ENCODE measurements at regions not wholly inside any gene's neighbourhood (a gene's known extent, or its start where the extent isn't known, plus 50 kb on each side); places are given as distances from the start of the nearest gene placed in this dataset.

GRCh38 chr5:68557162-68557936, 341.8 kb downstream of the PIK3R1 start:
- Histone ChIP-seq H3K4me3 (ENCODE audit: low read depth, low read length) (no peak overlapping the region), H3K36me3 (ENCODE audit: control insufficient read depth, insufficient read depth, low read length) (no peaks in the 10 kb centered on the region), H3K27me3 (ENCODE audit: control insufficient read depth, insufficient read depth, low read length) (no peaks in the 10 kb centered on the region)
- DNase-seq (ENCODE audit: low read depth) = peak; percentile 51
- CTCF ChIA-PET = interaction anchor here (0.5 kb wide), 1 partner anchor 26 kb away, joined by 3 read pairs; no protein-coding TSS in a partner anchor
- POLR2A ChIA-PET = interaction anchor here (1.0 kb wide), 1 partner anchor 10 kb away, joined by 3 read pairs; no protein-coding TSS in a partner anchor
- TF ChIP-seq CTCF (IDR thresholded peaks at IDR 0.05; ENCODE audit: insufficient read depth, low read depth, low read length) = no peak

DNA sequence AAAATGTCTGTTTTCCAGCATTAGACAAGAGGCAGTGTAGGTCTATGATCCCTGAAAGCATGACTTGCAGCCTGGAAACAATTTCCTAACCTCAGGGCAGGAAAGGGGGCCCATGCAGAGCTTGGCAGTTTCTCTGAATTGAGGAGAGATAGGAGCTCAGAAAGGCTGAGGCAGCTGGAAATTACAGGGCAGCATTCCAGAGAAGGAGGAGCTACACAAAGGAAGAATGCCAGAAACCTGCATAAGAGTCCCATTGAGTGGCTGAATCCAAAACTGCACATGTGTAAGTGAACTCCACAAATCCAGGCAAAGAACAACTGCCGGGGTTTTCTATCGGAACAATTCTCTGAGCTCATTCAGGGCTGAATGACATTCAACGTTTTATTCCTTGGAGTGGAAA, 346.8 kb downstream of the PIK3R1 start:
- Histone ChIP-seq H3K36me3 (ENCODE audit: control insufficient read depth, insufficient read depth, low read length) (no peaks in the 10 kb centered on the region), H3K4me3 (ENCODE audit: low read depth, low read length) (no peak overlapping the region), H3K27me3 (ENCODE audit: control insufficient read depth, insufficient read depth, low read length) (no peaks in the 10 kb centered on the region)
- CTCF ChIA-PET = interaction anchor here (0.7 kb wide), 1 partner anchor 15 kb away, joined by 3 read pairs; no protein-coding TSS in a partner anchor
- POLR2A ChIA-PET = interaction anchor here (0.6 kb wide), 1 partner anchor 301 kb away, joined by 3 read pairs; no protein-coding TSS in a partner anchor
- no peak for TF ChIP-seq CTCF (IDR thresholded peaks at IDR 0.05; ENCODE audit: insufficient read depth, low read depth, low read length)
- DNase-seq (ENCODE audit: low read depth) = no peak

DNA sequence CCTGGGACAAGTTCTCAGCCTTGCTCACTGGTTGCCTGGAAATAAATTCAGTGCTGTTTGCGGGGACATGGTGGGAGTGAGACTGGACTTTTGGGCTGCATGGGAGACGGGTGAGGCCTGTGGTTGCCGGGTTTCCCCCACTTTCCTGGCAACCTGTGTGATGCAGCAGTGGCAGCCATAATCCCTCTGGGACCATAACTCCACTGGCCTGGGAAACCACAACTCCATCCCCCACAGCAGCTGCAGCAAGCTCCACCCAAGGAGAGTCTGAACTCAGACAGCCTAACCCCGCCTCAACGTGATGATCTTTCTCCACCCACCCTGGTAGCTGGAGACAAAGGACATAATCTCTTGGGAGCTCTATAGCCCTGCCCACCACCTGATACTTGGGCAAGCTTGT, 349.9 kb downstream of the PIK3R1 start:
- Histone ChIP-seq H3K36me3 (ENCODE audit: control insufficient read depth, insufficient read depth, low read length) (no peaks in the 10 kb centered on the region), H3K27me3 (ENCODE audit: control insufficient read depth, insufficient read depth, low read length) (no peaks in the 10 kb centered on the region), H3K4me3 (ENCODE audit: low read depth, low read length) (no peak overlapping the region)
- ChIA-PET POLR2A (no interaction called here), CTCF (no interaction called here)
- TF ChIP-seq CTCF (IDR thresholded peaks at IDR 0.05; ENCODE audit: insufficient read depth, low read depth, low read length) = no peak
- no peak for DNase-seq (ENCODE audit: low read depth)

DNA sequence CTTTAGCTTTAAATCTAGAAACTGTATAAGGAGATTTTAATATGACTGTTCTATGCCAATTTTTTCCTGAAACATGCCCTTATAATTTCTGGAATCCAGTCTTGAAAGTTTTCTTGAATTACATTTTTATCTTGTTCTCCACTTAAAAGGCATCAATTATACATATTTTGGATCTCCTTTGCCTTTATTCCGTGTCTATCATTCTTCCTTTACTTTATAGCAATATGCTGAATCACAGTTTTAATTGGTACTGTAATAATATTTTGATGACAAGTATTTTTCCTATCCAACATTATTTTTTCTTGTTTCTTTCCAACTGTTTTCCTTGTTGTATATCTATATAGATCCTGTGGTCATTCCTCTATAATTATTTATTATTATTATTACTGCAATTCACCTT, 361.2 kb downstream of the PIK3R1 start:
- POLR2A ChIA-PET = no interaction called here

More for the DNA sequence above, 361.2 kb downstream of the PIK3R1 start:
- DNase-seq (ENCODE audit: low read depth) = no peak
- CTCF ChIA-PET = no interaction called here
- Histone ChIP-seq H3K36me3 (ENCODE audit: control insufficient read depth, insufficient read depth, low read length) (no peaks in the 10 kb centered on the region), H3K4me3 (ENCODE audit: low read depth, low read length) (no peak overlapping the region), H3K27me3 (ENCODE audit: control insufficient read depth, insufficient read depth, low read length) (no peaks in the 10 kb centered on the region)
- TF ChIP-seq CTCF (IDR thresholded peaks at IDR 0.05; ENCODE audit: insufficient read depth, low read depth, low read length) = no peak

All from BJ (cell line).